Caco-2 (cell line): ENCODE measurements at regions not wholly inside any gene's neighbourhood (a gene's known extent, or its start where the extent isn't known, plus 50 kb on each side); places are given as distances from the start of the nearest gene placed in this dataset.

ENCODE experiments used
- BruUV-seq: library from RNA; stranded (reverse); fragments of 400-500 nt; replicated peaks from 2 replicates; lab custom pipeline; 2021; lab: Mats Ljungman, UMichigan
- CTCF ChIA-PET: fragments of 300-600 bp; sonication (Branson Sonifier 250); formaldehyde crosslinking; loops from one replicate; lab custom pipeline; 2022; ENCODE audit warnings: antibody characterized with exemption; lab: Charles Lee
- POLR2A ChIA-PET: fragments of 300-600 bp; sonication (Branson Sonifier 250); formaldehyde crosslinking; loops from one replicate; lab custom pipeline; 2022; ENCODE audit warnings: antibody characterized with exemption; lab: Charles Lee
- DNase-seq, 2 experiments: peaks; one replicate each; pipeline versions ENCODE4 v3.0.0 to v3.0.0-alpha.2; 2020 to 2022
- H3K27me3 ChIP-seq: replicated peaks from 2 replicates; pipeline ENCODE4 v1.6.0; 2011; ENCODE audit warnings: low read length; ENCODE audit not compliant: control insufficient read depth, insufficient read depth
- H3K36me3 ChIP-seq: 2 replicates; pipeline ENCODE4 v1.5.1; 2011; ENCODE audit warnings: low read length; ENCODE audit not compliant: control insufficient read depth, insufficient read depth
- H3K4me1 ChIP-seq: fragments of 250-450 bp; sonication (Bioruptor Pico); 2 replicates; pipeline ENCODE4 v1.5.1; 2020; ENCODE audit warnings: mild to moderate bottlenecking
- H3K4me3 ChIP-seq: 2 replicates; pipeline ENCODE4 v1.5.1; 2011; ENCODE audit warnings: low read depth, mild to moderate bottlenecking, control low read depth, low read length
- H3K9me3 ChIP-seq: fragments of 250-450 bp; sonication (Bioruptor Pico); 2 replicates; pipeline ENCODE4 v1.5.1; 2020; ENCODE audit warnings: mild to moderate bottlenecking, moderate library complexity
- H3K27ac Mint-ChIP-seq: one replicate; pipeline ENCODE4 v1.8.0; 2022; ENCODE audit warnings: mixed read lengths; ENCODE audit not compliant: unreplicated experiment
- H3K27me3 Mint-ChIP-seq: one replicate; pipeline ENCODE4 v1.8.0; 2022; ENCODE audit warnings: mixed read lengths; ENCODE audit not compliant: insufficient read depth, unreplicated experiment
- H3K36me3 Mint-ChIP-seq: one replicate; pipeline ENCODE4 v1.8.0; 2022; ENCODE audit warnings: mild to moderate bottlenecking, mixed read lengths; ENCODE audit not compliant: insufficient read depth, unreplicated experiment
- H3K4me1 Mint-ChIP-seq: one replicate; pipeline ENCODE4 v1.8.0; 2022; ENCODE audit warnings: low read depth, mixed read lengths; ENCODE audit not compliant: unreplicated experiment
- H3K4me3 Mint-ChIP-seq: one replicate; pipeline ENCODE4 v1.8.0; 2022; ENCODE audit warnings: mild to moderate bottlenecking, moderate library complexity, mixed read lengths; ENCODE audit not compliant: unreplicated experiment
- H3K9me3 Mint-ChIP-seq: one replicate; pipeline ENCODE4 v1.8.0; 2022; ENCODE audit warnings: mixed read lengths; ENCODE audit not compliant: unreplicated experiment
- CTCF ChIP-seq, 2 experiments: fragments of 200-600 bp in 1 of 2; IDR thresholded peaks; 1 replicate in 1 of 2; 2 replicates in 1 of 2; pipeline versions ENCODE4 v1.5.1 to v1.8.0; 2011 to 2022; ENCODE audit warnings: antibody characterized with exemption in 1 of 2, control low read depth in 1 of 2, inconsistent platforms in 1 of 2, low read depth in 1 of 2, low read length in 1 of 2, mild to moderate bottlenecking in 1 of 2, moderate library complexity in 1 of 2; ENCODE audit not compliant: insufficient read depth in 1 of 2, severe bottlenecking in 1 of 2, unreplicated experiment in 1 of 2
- intact Hi-C: fragments of 100-400 bp; cut with micrococcal nuclease; formaldehyde crosslinking; loops from one replicate; pipeline ENCODE4 v1.10.0; 2022; ENCODE audit not compliant: unreplicated experiment

DNA sequence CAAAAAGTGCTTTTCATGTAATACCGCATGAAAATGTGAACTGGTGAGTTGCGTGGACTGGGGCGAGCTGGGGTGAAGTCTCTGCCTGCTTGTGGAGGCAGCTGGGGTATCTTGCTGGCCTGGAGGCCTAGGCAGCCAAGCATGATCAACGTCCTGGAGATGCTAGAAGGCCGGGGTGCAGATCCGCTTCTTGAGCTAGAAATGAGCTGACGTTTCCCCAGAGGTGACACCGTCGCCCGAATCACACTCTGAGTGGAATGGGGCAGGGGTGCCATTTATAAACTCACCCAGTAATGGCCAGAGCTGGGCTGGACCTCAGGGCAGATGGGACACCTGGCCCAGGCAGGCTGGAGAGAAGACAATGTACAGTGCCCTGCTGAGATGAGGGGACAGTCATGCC lies 1513.0 kb downstream of the TBC1D22A start:
- POLR2A ChIA-PET: no interaction called here
- DNase-seq: no peak
- Mint-ChIP-seq H3K4me3 (no peak overlapping the region), H3K9me3 (no peaks in the 10 kb centered on the region), H3K27ac (no peak overlapping the region), H3K36me3 (no peaks in the 10 kb centered on the region), H3K27me3 (peaks cover 15% of the 10 kb centered on the region), H3K4me1 (no peaks in the 10 kb centered on the region)
- no peaks in the 10 kb centered on the region for H3K4me1 ChIP-seq
- no TSS peak for BruUV-seq
- no peaks in the 10 kb centered on the region for H3K9me3 ChIP-seq
- H3K4me3 ChIP-seq: no peak overlapping the region
- CTCF ChIA-PET: no interaction called here
- intact Hi-C loops: no loop called here
- H3K27me3 ChIP-seq: no peaks in the 10 kb centered on the region
- TF ChIP-seq CTCF (IDR thresholded peaks at IDR 0.05; ENCODE audit: insufficient read depth in 1 of 2, low read depth in 1 of 2, low read length in 1 of 2, severe bottlenecking in 1 of 2, unreplicated experiment in 1 of 2): no peak
- H3K36me3 ChIP-seq: no peaks in the 10 kb centered on the region

GRCh38 chr22:48270731-48271130 lies 1508.3 kb downstream of the TBC1D22A start:
- no peak overlapping the region for H3K27ac Mint-ChIP-seq
- no peak for DNase-seq
- Histone ChIP-seq H3K4me3 (no peak overlapping the region), H3K4me1 (no peaks in the 10 kb centered on the region), H3K9me3 (no peaks in the 10 kb centered on the region), H3K36me3 (no peaks in the 10 kb centered on the region), H3K27me3 (no peaks in the 10 kb centered on the region)
- POLR2A ChIA-PET: no interaction called here
- H3K9me3 Mint-ChIP-seq: no peaks in the 10 kb centered on the region
- no peak for TF ChIP-seq CTCF (IDR thresholded peaks at IDR 0.05; ENCODE audit: insufficient read depth in 1 of 2, low read depth in 1 of 2, low read length in 1 of 2, severe bottlenecking in 1 of 2, unreplicated experiment in 1 of 2)
- intact Hi-C loops: no loop called here
- BruUV-seq: no TSS peak
- peaks cover 19% of the 10 kb centered on the region for H3K27me3 Mint-ChIP-seq
- CTCF ChIA-PET: no interaction called here
- no peak overlapping the region for H3K4me3 Mint-ChIP-seq
- H3K36me3 Mint-ChIP-seq: no peaks in the 10 kb centered on the region
- H3K4me1 Mint-ChIP-seq: no peaks in the 10 kb centered on the region

DNA sequence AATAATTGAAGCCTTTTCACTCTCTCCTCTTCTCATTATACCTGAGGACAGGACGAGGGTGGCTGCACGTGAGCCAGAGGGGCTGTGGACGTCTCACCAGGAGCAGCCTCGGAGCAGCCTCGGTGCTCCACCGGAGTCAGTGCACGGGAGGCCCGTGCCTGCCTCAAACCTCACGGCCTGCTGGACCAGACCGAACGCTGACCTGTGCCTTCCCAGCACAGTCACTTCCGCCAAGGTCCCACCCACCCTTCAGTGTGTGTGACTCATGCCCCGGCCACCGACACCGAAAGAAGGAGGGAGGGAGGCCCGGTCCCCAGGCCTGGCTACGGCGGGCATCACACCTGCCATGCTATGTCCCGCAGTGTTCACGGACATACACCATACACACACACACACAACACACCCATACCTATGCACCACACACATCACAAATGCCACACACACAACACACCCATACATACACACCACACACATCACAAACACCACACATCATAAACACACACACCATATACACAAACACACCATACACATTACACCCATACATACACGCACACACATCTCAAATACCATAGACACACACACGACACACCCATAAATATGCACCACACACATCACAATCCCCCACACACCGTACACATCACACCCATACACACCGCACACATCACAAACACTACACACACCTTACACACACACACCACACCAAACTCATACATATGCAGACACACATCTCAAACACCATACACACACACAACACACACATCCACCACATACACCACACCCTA lies 1506.5 kb downstream of the TBC1D22A start:
- H3K9me3 ChIP-seq: no peaks in the 10 kb centered on the region
- Mint-ChIP-seq H3K36me3 (no peaks in the 10 kb centered on the region), H3K27me3 (peaks cover 17% of the 10 kb centered on the region), H3K4me3 (no peak overlapping the region), H3K9me3 (no peaks in the 10 kb centered on the region), H3K27ac (no peak overlapping the region), H3K4me1 (no peaks in the 10 kb centered on the region)
- ChIA-PET CTCF (no interaction called here), POLR2A (no interaction called here)
- no peaks in the 10 kb centered on the region for H3K36me3 ChIP-seq
- BruUV-seq: no TSS peak
- intact Hi-C loops: no loop called here
- H3K27me3 ChIP-seq: no peaks in the 10 kb centered on the region
- TF ChIP-seq CTCF (IDR thresholded peaks at IDR 0.05; ENCODE audit: insufficient read depth in 1 of 2, low read depth in 1 of 2, low read length in 1 of 2, severe bottlenecking in 1 of 2, unreplicated experiment in 1 of 2): no peak
- DNase-seq: no peak
- H3K4me1 ChIP-seq: no peaks in the 10 kb centered on the region
- H3K4me3 ChIP-seq: no peak overlapping the region
